ENCODE measurements at regions not wholly inside any gene's neighbourhood (a gene's known extent, or its start where the extent isn't known, plus 50 kb on each side); places are given as distances from the start of the nearest gene placed in this dataset.
"Not testable (repeated sequence)": the region's sequence is repeated elsewhere in the genome, so short reads cannot be mapped to it uniquely, and the experiment has no call there.

GRCh38 chr6:60723935-60724334, 1562.1 kb downstream of the KHDRBS2 start:
- in situ Hi-C loops (cut with MboI; ENCODE audit: low pct_unique_long_range_greater_than_20kb, low sequenced_read_pairs), result not testable (repeated sequence)

DNA sequence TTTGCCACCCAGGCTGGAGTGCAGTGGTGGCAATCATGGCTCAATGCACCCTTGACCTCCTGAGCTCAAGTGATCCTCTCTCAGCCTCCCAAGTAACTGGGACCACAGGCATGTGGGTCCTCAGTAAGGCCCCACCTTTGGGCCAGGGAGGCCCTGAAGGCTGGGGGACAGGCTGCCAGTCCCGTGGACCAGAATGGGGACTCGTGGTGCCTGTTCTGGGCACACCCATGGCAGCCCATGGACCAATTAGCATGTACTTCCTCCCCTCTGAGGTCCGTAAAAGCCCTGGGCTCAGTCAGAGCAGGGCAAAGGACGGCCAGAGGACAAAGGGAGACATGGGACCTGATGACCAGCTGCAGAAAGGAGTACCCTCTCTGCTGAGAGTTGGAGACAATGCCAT, 1590.8 kb downstream of the KHDRBS2 start:
- in situ Hi-C loops (cut with MboI; ENCODE audit: low pct_unique_long_range_greater_than_20kb, low sequenced_read_pairs), result no loop called here
- DNase-seq, result no peak

More at GRCh38 chr6:60723935-60724334, 1562.1 kb downstream of the KHDRBS2 start:
- DNase-seq, result not testable (repeated sequence)

GRCh38 chr6:60687085-60687484, 1598.9 kb downstream of the KHDRBS2 start:
- in situ Hi-C loops (cut with MboI; ENCODE audit: low pct_unique_long_range_greater_than_20kb, low sequenced_read_pairs), result no loop called here
- no peak for DNase-seq

- no peak for DNase-seq
- in situ Hi-C loops (cut with MboI; ENCODE audit: low pct_unique_long_range_greater_than_20kb, low sequenced_read_pairs), result no loop called here
These were observed 1604.2 kb downstream of the KHDRBS2 start for GRCh38 chr6:60681806-60682205.

DNA sequence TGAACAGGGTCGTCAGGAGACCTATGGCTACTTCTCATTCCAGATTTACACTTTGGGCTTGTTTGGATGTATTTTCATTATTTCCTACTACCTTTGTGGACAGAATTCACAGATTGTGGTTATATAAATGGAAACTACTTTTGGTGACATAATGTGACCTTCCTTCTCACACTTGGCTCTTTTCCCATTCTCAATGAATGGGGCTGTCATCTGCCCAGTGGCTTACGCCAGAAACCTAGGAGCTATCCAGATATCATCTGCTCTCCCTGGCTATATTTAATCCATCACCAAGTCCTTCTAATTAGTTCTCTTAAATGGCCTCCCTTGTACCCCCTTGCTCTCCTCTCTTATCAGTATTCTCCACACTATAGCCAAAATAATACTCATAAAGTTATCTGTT, 1606.8 kb downstream of the KHDRBS2 start:
- DNase-seq, result no peak
- in situ Hi-C loops (cut with MboI; ENCODE audit: low pct_unique_long_range_greater_than_20kb, low sequenced_read_pairs), result no loop called here

GRCh38 chr6:60671369-60671768, 1614.7 kb downstream of the KHDRBS2 start:
- in situ Hi-C loops (cut with MboI; ENCODE audit: low pct_unique_long_range_greater_than_20kb, low sequenced_read_pairs), result no loop called here
- no peak for DNase-seq

GRCh38 chr6:60670036-60670435, 1616.0 kb downstream of the KHDRBS2 start:
- in situ Hi-C loops (cut with MboI; ENCODE audit: low pct_unique_long_range_greater_than_20kb, low sequenced_read_pairs), result no loop called here
- no peak for DNase-seq

- no peak for DNase-seq
These were observed 1617.6 kb downstream of the KHDRBS2 start for GRCh38 chr6:60668428-60668827.

DNA sequence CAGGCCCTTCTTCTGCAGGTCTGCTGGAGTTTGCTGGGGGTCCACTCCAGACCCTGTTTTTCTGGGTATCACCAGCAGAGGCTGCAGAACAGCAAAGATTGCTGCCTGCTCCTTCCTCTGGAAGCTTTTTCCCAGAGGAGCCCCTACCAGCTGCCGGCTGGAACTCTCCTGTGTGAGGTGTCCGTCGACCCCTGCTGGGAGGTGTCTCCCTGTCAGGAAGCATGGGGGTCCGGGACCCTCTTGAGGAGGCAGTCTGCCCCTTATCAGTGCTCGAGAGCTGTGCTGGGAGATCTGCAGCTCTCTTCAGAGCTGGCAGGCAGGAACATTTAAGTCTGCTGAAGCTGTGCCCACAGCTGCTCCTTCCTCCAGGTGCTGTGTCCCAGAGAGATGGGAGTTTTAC, 1622.8 kb downstream of the KHDRBS2 start:
- in situ Hi-C loops (cut with MboI; ENCODE audit: low pct_unique_long_range_greater_than_20kb, low sequenced_read_pairs); DNase-seq: not testable (repeated sequence)

More at GRCh38 chr6:60668428-60668827, 1617.6 kb downstream of the KHDRBS2 start:
- in situ Hi-C loops (cut with MboI; ENCODE audit: low pct_unique_long_range_greater_than_20kb, low sequenced_read_pairs), result no loop called here

- DNase-seq, result no peak
These were observed 1642.2 kb downstream of the KHDRBS2 start for GRCh38 chr6:60643870-60644269.

DNA sequence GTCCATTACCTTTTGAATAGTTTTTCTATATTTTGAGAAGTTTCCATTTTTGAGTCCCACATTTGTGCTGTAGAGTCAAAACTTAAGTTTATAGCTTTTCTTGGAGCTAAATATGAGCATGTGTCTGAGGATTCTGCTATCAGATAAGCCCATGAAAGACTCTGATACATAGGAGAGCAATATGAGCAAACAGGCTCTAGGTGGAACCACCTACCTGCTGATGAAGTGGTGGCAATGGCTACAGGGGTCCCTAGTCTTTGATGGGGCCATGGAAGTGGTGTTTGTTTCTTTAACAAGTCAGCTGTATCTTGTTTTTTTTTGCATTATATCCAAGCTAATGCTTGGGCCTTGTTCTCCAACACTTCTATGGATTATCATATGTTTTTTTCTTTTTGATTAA, 1646.8 kb downstream of the KHDRBS2 start:
- in situ Hi-C loops (cut with MboI; ENCODE audit: low pct_unique_long_range_greater_than_20kb, low sequenced_read_pairs); DNase-seq: not testable (repeated sequence)

More at GRCh38 chr6:60643870-60644269, 1642.2 kb downstream of the KHDRBS2 start:
- in situ Hi-C loops (cut with MboI; ENCODE audit: low pct_unique_long_range_greater_than_20kb, low sequenced_read_pairs), result no loop called here
